ENCODE measurements at regions not wholly inside any gene's neighbourhood (a gene's known extent, or its start where the extent isn't known, plus 50 kb on each side); places are given as distances from the start of the nearest gene placed in this dataset.

DNA sequence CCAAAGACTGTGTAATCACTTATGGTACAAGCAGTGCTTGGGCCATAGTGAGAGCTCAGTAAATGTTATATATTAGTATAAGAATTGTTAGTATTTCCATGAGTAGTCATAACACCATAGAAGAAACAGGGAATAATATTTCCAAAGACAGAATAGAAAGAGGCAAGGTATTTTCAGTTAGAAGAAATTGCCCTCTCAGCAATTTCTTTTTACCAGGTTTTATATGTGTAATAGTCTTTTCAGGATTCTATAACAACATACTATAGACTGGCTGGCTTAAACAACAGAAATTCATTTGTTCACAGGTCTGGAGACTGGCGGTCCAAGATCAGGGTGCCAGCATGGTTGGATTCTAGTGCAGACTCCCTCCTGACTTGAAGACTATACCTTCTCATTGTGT, 485.7 kb downstream of the FOXO1 start (continued):
- TF ChIP-seq ZSCAN18 (CRISPR knock-in tag; IDR thresholded peaks at IDR 0.05) (no peak), IRF1 (CRISPR knock-in tag; IDR thresholded peaks at IDR 0.05) (no peak)
- TF ChIP-seq, protein P1, sequence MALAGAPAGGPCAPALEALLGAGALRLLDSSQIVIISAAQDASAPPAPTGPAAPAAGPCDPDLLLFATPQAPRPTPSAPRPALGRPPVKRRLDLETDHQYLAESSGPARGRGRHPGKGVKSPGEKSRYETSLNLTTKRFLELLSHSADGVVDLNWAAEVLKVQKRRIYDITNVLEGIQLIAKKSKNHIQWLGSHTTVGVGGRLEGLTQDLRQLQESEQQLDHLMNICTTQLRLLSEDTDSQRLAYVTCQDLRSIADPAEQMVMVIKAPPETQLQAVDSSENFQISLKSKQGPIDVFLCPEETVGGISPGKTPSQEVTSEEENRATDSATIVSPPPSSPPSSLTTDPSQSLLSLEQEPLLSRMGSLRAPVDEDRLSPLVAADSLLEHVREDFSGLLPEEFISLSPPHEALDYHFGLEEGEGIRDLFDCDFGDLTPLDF (CRISPR knock-in tag; IDR thresholded peaks at IDR 0.05): no peak
- TF ChIP-seq, protein P2, sequence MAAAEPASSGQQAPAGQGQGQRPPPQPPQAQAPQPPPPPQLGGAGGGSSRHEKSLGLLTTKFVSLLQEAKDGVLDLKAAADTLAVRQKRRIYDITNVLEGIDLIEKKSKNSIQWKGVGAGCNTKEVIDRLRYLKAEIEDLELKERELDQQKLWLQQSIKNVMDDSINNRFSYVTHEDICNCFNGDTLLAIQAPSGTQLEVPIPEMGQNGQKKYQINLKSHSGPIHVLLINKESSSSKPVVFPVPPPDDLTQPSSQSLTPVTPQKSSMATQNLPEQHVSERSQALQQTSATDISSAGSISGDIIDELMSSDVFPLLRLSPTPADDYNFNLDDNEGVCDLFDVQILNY (CRISPR knock-in tag; IDR thresholded peaks at IDR 0.05): no peak

DNA sequence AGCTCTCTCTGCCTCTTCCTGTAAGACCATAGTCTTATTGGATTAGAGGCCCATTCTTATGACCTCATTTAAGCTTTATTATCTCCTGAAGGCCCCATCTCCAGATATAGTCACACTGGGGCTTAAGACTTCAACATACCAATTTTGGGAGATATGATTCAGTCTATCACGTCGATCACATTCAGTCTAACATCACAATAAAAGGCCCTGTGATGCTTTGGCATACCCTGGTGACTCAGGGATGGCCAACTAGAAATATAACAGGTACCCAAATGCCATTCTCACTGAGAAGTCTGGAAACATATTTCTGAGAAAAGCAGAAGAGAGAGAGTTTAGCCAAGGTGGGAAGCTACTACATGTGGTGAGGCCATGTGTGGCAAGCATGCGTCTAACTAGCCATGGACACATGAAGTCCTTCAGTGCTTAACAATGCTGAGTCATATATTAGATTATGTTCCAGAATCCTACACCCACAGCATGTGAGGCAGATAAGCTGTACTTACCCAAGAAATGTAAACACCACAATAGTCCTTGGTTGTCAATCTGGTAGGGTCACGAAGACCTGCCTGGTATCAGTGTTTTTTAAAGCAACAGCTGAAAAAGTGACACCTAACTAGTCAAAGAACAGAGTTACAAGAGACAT, 485.1 kb downstream of the FOXO1 start:
- CTCF ChIA-PET: interaction anchor here (1.5 kb wide), 1 partner anchor 10 kb away, joined by 7 read pairs; no protein-coding TSS in a partner anchor
- Mint-ChIP-seq H3K27me3 (ENCODE audit: low read depth) (peaks cover 44% of the 10 kb centered on the region), H3K36me3 (no peaks in the 10 kb centered on the region), H3K4me1 (peaks cover 12% of the 10 kb centered on the region), H3K4me3 (no peak overlapping the region), H3K27ac (no peak overlapping the region), H3K9me3 (no peaks in the 10 kb centered on the region)
- POLR2A ChIA-PET: no interaction called here
- no peak for ATAC-seq
- DNase-seq (ENCODE audit: low spot score): no peak
- TF ChIP-seq ZNF671 (CRISPR knock-in tag; IDR thresholded peaks at IDR 0.05): no peak
- TF ChIP-seq ZNF512 (CRISPR knock-in tag; IDR thresholded peaks at IDR 0.05; ENCODE audit: borderline replicate concordance): no peak
- TF ChIP-seq, protein P2 (CRISPR knock-in tag; IDR thresholded peaks at IDR 0.05): no peak
- no peak for TF ChIP-seq HMGA2 (CRISPR knock-in tag; IDR thresholded peaks at IDR 0.05)
- no peak for TF ChIP-seq ATF6 (CRISPR knock-in tag; IDR thresholded peaks at IDR 0.05)
- TF ChIP-seq ESRRA (CRISPR knock-in tag; IDR thresholded peaks at IDR 0.05; ENCODE audit: borderline replicate concordance): no peak
- no peak for TF ChIP-seq KAT7 (CRISPR knock-in tag; IDR thresholded peaks at IDR 0.05; ENCODE audit: borderline replicate concordance)
- TF ChIP-seq SP1 (CRISPR knock-in tag; conservative IDR thresholded peaks at IDR 0.05): no peak
- no peak for TF ChIP-seq OVOL2 (CRISPR knock-in tag; IDR thresholded peaks at IDR 0.05; ENCODE audit: borderline replicate concordance)
- no peak for TF ChIP-seq AR (CRISPR knock-in tag; IDR thresholded peaks at IDR 0.05)
- no peak for TF ChIP-seq NR1H2 (CRISPR knock-in tag; IDR thresholded peaks at IDR 0.05)
- no peak for TF ChIP-seq ZNF263 (CRISPR knock-in tag; IDR thresholded peaks at IDR 0.05; ENCODE audit: low read depth)
- no peak for TF ChIP-seq MAX (CRISPR knock-in tag; IDR thresholded peaks at IDR 0.05)
- no peak for TF ChIP-seq ZBTB43 (CRISPR knock-in tag; IDR thresholded peaks at IDR 0.05)
- TF ChIP-seq, protein P3, sequence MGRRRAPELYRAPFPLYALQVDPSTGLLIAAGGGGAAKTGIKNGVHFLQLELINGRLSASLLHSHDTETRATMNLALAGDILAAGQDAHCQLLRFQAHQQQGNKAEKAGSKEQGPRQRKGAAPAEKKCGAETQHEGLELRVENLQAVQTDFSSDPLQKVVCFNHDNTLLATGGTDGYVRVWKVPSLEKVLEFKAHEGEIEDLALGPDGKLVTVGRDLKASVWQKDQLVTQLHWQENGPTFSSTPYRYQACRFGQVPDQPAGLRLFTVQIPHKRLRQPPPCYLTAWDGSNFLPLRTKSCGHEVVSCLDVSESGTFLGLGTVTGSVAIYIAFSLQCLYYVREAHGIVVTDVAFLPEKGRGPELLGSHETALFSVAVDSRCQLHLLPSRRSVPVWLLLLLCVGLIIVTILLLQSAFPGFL (CRISPR knock-in tag; IDR thresholded peaks at IDR 0.05; ENCODE audit: borderline replicate concordance): no peak
- no peak for TF ChIP-seq IRF2 (CRISPR knock-in tag; IDR thresholded peaks at IDR 0.05; ENCODE audit: borderline replicate concordance, low read depth)
